Keratinocyte (primary cell): ENCODE measurements at regions not wholly inside any gene's neighbourhood (a gene's known extent, or its start where the extent isn't known, plus 50 kb on each side); places are given as distances from the start of the nearest gene placed in this dataset.

ENCODE experiments used
- CTCF ChIP-seq, 3 experiments: IDR thresholded peaks in 1 of 3; conservative IDR thresholded peaks in 1 of 3; optimal IDR thresholded peaks in 1 of 3; 2 replicates in 2 of 3; 3 replicates in 1 of 3; pipeline versions ENCODE3 to v1.5.1; 2011; ENCODE audit warnings: low read length in 3 of 3, mild to moderate bottlenecking in 3 of 3, moderate library complexity in 2 of 3, control low read depth in 1 of 3, inconsistent platforms in 1 of 3; ENCODE audit not compliant: insufficient read depth in 2 of 3; ENCODE audit errors: extremely low read depth in 1 of 3
- EZH2 ChIP-seq: IDR thresholded peaks from one replicate; pipeline ENCODE4 v1.6.1; 2012; ENCODE audit warnings: inconsistent platforms, mild to moderate bottlenecking, low read length, moderate library complexity

GRCh38 chr6:113401231-113401630, 455.9 kb upstream of the MARCKS start:
- no peak for TF ChIP-seq CTCF (optimal IDR thresholded peaks at IDR 0.05 in 1 of 3, IDR thresholded peaks at IDR 0.05 in 1 of 3, conservative IDR thresholded peaks at IDR 0.05 in 1 of 3; ENCODE audit: extremely low read depth in 1 of 3, insufficient read depth in 2 of 3, low read length in 3 of 3)
- no peak for TF ChIP-seq EZH2
